Heart left ventricle (tissue), 13 donors: ENCODE measurements at regions not wholly inside any gene's neighbourhood (a gene's known extent, or its start where the extent isn't known, plus 50 kb on each side); places are given as distances from the start of the nearest gene placed in this dataset.

Experiments
- CTCF ChIP-seq, 12 donors: fragments of 200-600 bp; sonication (generic) in 4 of 12; IDR thresholded peaks; one replicate each; pipeline versions ENCODE4 v1.5.0 to v1.8.0; 2018 to 2022; ENCODE audit warnings: antibody characterized with exemption in 12 of 12, mild to moderate bottlenecking in 5 of 12
- POLR2A ChIP-seq, 2 donors: fragments of 450-650 bp; IDR thresholded peaks; one replicate each; pipeline ENCODE4 v1.6.1; 2017; ENCODE audit warnings: antibody characterized with exemption in 2 of 2, mild to moderate bottlenecking in 2 of 2, moderate library complexity in 2 of 2
- donor health status: ischemic (EF 13 %, LVEDD 7.1; RV severe dilation, severe dysfunction).
- donor health status: DM: no; HTN: yes; CAD: no.
- donor health status: DM: no; HTN: no; CAD: no.
- donor health status: ischemic (EF 25% LVEDD 6.9; RV normal size, moderate dysfunction).
- donor health status: ischemic (EF 25% LVEDD 5.7; RV mildly dilated, moderate dysfunction).
- donor health status: ischemic (EF 35%, LVEDD 5.7; RV mildly dilated, moderate dysfunction).
- donor health status: nonischemic (EF 11% LVEDD 7.7; RV severe dilation, severe dysfunction).
- donor health status: DM: yes; HTN: yes; CAD: no.
- donor health status: PGD.
- donor health status: ischemic (EF 29% LVEDD 5.4; RV normal size, mild dysfunction).
- donor health status: nonischemic (EF 23%, LVEDD 6.1; RV moderate dilation, normal function).

- TF ChIP-seq CTCF (IDR thresholded peaks at IDR 0.05), result no peak
- no peak for TF ChIP-seq POLR2A (IDR thresholded peaks at IDR 0.05)
These were observed 67.9 kb upstream of the PLXNC1 start for GRCh38 chr12:94080341-94081009.
